ENCODE measurements at regions not wholly inside any gene's neighbourhood (a gene's known extent, or its start where the extent isn't known, plus 50 kb on each side); places are given as distances from the start of the nearest gene placed in this dataset.

GRCh38 chr11:134836561-134836960, 424.5 kb upstream of the B3GAT1 start:
- H3K27me3 Mint-ChIP-seq (ENCODE audit: low read depth, unreplicated experiment), result peaks cover 33% of the 10 kb centered on the region
- H3K4me1 Mint-ChIP-seq (ENCODE audit: low read depth, unreplicated experiment), result no peaks in the 10 kb centered on the region
- no peak overlapping the region for H3K27ac ChIP-seq (ENCODE audit: low read depth, low read length)
- no peak overlapping the region for H3K4me3 Mint-ChIP-seq (ENCODE audit: unreplicated experiment)
- H4K20me1 ChIP-seq (ENCODE audit: insufficient read depth, low read length), result no peaks in the 10 kb centered on the region
- H3K36me3 ChIP-seq (ENCODE audit: insufficient read depth, low read length), result no peaks in the 10 kb centered on the region
- no peak overlapping the region for H3K9ac ChIP-seq (ENCODE audit: low read length)
- DNase-seq (ENCODE audit: low read depth) (no peak), FAIRE-seq (no peak)
- H3K4me3 ChIP-seq (ENCODE audit: insufficient read depth, low read depth, low read length), result no peak overlapping the region
- H3K4me1 ChIP-seq (ENCODE audit: insufficient read depth, low read length), result no peaks in the 10 kb centered on the region
- H3K27me3 ChIP-seq (ENCODE audit: insufficient read depth, low read length), result no peaks in the 10 kb centered on the region
- no peak overlapping the region for H2AFZ ChIP-seq (ENCODE audit: low read depth, low read length)
- peaks cover 5% of the 10 kb centered on the region for H3K9me3 Mint-ChIP-seq (ENCODE audit: unreplicated experiment)
- H3K9me3 ChIP-seq (ENCODE audit: insufficient read depth, low read depth, low read length), result no peaks in the 10 kb centered on the region
- H3K4me2 ChIP-seq (ENCODE audit: low read length), result no peak overlapping the region
- no peaks in the 10 kb centered on the region for H3K36me3 Mint-ChIP-seq (ENCODE audit: low read depth, unreplicated experiment)
- TF ChIP-seq EZH2 (IDR thresholded peaks at IDR 0.05; ENCODE audit: insufficient read depth, low read length) (no peak), CTCF (IDR thresholded peaks at IDR 0.05; ENCODE audit: insufficient read depth, low read depth, low read length) (no peak)
- H3K79me2 ChIP-seq (ENCODE audit: insufficient read depth, low read length), result no peaks in the 10 kb centered on the region
- no peak overlapping the region for H3K27ac Mint-ChIP-seq (ENCODE audit: unreplicated experiment)

GRCh38 chr11:134835561-134835960, 423.5 kb upstream of the B3GAT1 start:
- Histone ChIP-seq H3K79me2 (ENCODE audit: insufficient read depth, low read length) (no peaks in the 10 kb centered on the region), H3K27ac (ENCODE audit: low read depth, low read length) (no peak overlapping the region), H3K36me3 (ENCODE audit: insufficient read depth, low read length) (no peaks in the 10 kb centered on the region), H3K4me2 (ENCODE audit: low read length) (no peak overlapping the region), H4K20me1 (ENCODE audit: insufficient read depth, low read length) (no peaks in the 10 kb centered on the region), H3K9ac (ENCODE audit: low read length) (no peak overlapping the region), H3K4me1 (ENCODE audit: insufficient read depth, low read length) (no peaks in the 10 kb centered on the region), H2AFZ (ENCODE audit: low read depth, low read length) (no peak overlapping the region), H3K4me3 (ENCODE audit: insufficient read depth, low read depth, low read length) (no peak overlapping the region), H3K9me3 (ENCODE audit: insufficient read depth, low read depth, low read length) (no peaks in the 10 kb centered on the region), H3K27me3 (ENCODE audit: insufficient read depth, low read length) (no peaks in the 10 kb centered on the region)
- TF ChIP-seq CTCF (IDR thresholded peaks at IDR 0.05; ENCODE audit: insufficient read depth, low read depth, low read length) (no peak), EZH2 (IDR thresholded peaks at IDR 0.05; ENCODE audit: insufficient read depth, low read length) (no peak)
- no peak overlapping the region for H3K4me3 Mint-ChIP-seq (ENCODE audit: unreplicated experiment)
- H3K27me3 Mint-ChIP-seq (ENCODE audit: low read depth, unreplicated experiment), result peaks cover 24% of the 10 kb centered on the region
- H3K4me1 Mint-ChIP-seq (ENCODE audit: low read depth, unreplicated experiment), result no peaks in the 10 kb centered on the region
- no peak overlapping the region for H3K27ac Mint-ChIP-seq (ENCODE audit: unreplicated experiment)
- H3K9me3 Mint-ChIP-seq (ENCODE audit: unreplicated experiment), result peaks cover 5% of the 10 kb centered on the region
- FAIRE-seq (no peak), DNase-seq (ENCODE audit: low read depth) (no peak)
- no peaks in the 10 kb centered on the region for H3K36me3 Mint-ChIP-seq (ENCODE audit: low read depth, unreplicated experiment)

GRCh38 chr11:134830312-134830711, 418.3 kb upstream of the B3GAT1 start:
- Histone ChIP-seq H2AFZ (ENCODE audit: low read depth, low read length) (no peak overlapping the region), H3K9me3 (ENCODE audit: insufficient read depth, low read depth, low read length) (no peaks in the 10 kb centered on the region), H3K27ac (ENCODE audit: low read depth, low read length) (no peak overlapping the region), H3K4me3 (ENCODE audit: insufficient read depth, low read depth, low read length) (no peak overlapping the region), H3K27me3 (ENCODE audit: insufficient read depth, low read length) (no peaks in the 10 kb centered on the region), H3K4me2 (ENCODE audit: low read length) (no peak overlapping the region), H4K20me1 (ENCODE audit: insufficient read depth, low read length) (no peaks in the 10 kb centered on the region), H3K4me1 (ENCODE audit: insufficient read depth, low read length) (no peaks in the 10 kb centered on the region), H3K9ac (ENCODE audit: low read length) (no peak overlapping the region), H3K36me3 (ENCODE audit: insufficient read depth, low read length) (no peaks in the 10 kb centered on the region), H3K79me2 (ENCODE audit: insufficient read depth, low read length) (no peaks in the 10 kb centered on the region)
- Mint-ChIP-seq H3K36me3 (ENCODE audit: low read depth, unreplicated experiment) (no peaks in the 10 kb centered on the region), H3K4me1 (ENCODE audit: low read depth, unreplicated experiment) (no peaks in the 10 kb centered on the region), H3K9me3 (ENCODE audit: unreplicated experiment) (peaks cover 5% of the 10 kb centered on the region), H3K27me3 (ENCODE audit: low read depth, unreplicated experiment) (peaks cover 5% of the 10 kb centered on the region), H3K4me3 (ENCODE audit: unreplicated experiment) (no peak overlapping the region), H3K27ac (ENCODE audit: unreplicated experiment) (no peak overlapping the region)
- DNase-seq (ENCODE audit: low read depth) (no peak), FAIRE-seq (no peak)
- TF ChIP-seq EZH2 (IDR thresholded peaks at IDR 0.05; ENCODE audit: insufficient read depth, low read length), result no peak
- TF ChIP-seq CTCF (IDR thresholded peaks at IDR 0.05; ENCODE audit: insufficient read depth, low read depth, low read length), result no peak

Measured in astrocyte (in vitro differentiated cells and primary cell).